Posterior vena cava (tissue), 2 donors: ENCODE measurements at regions not wholly inside any gene's neighbourhood (a gene's known extent, or its start where the extent isn't known, plus 50 kb on each side); places are given as distances from the start of the nearest gene placed in this dataset.
"Not testable (repeated sequence)": the region's sequence is repeated elsewhere in the genome, so short reads cannot be mapped to it uniquely, and the experiment has no call there.

Experiments
- DNase-seq: peaks from one replicate; pipeline ENCODE4 v3.0.0-alpha.2; 2020; ENCODE audit warnings: low spot score
- intact Hi-C, 2 donors: fragments of 100-400 bp; cut with DNase I; formaldehyde crosslinking; loops; one replicate each; pipeline versions ENCODE4 v1.14.1 to v1.14.2; 2022 to 2023
- donor health status: DM: yes; HTN: yes; CAD: no.
- donor health status: DM: yes; HTN: yes; CAD: no.

GRCh38 chr13:68905186-68905585 is 1202.4 kb upstream of the ATXN8OS start:
- DNase-seq = no peak

GRCh38 chr13:68897331-68897928 is 1210.2 kb upstream of the ATXN8OS start:
- intact Hi-C loops = no loop called here
- DNase-seq = no peak

More at GRCh38 chr13:68905186-68905585, 1202.4 kb upstream of the ATXN8OS start:
- intact Hi-C loops = no loop called here

- intact Hi-C loops = no loop called here
These were observed 1211.9 kb upstream of the ATXN8OS start for GRCh38 chr13:68895696-68896095.

GRCh38 chr13:68893721-68894120 is 1213.9 kb upstream of the ATXN8OS start:
- not testable (repeated sequence) for DNase-seq

More at GRCh38 chr13:68895696-68896095, 1211.9 kb upstream of the ATXN8OS start:
- DNase-seq = no peak

GRCh38 chr13:68892596-68892995 is 1215.0 kb upstream of the ATXN8OS start:
- DNase-seq, intact Hi-C loops: not testable (repeated sequence)

More at GRCh38 chr13:68893721-68894120, 1213.9 kb upstream of the ATXN8OS start:
- intact Hi-C loops = not testable (repeated sequence)

GRCh38 chr13:68890101-68890500 is 1217.5 kb upstream of the ATXN8OS start:
- DNase-seq, intact Hi-C loops: not testable (repeated sequence)

- intact Hi-C loops = no loop called here
- DNase-seq = no peak
These were observed 1218.8 kb upstream of the ATXN8OS start for GRCh38 chr13:68888832-68889231.

GRCh38 chr13:68872338-68872737 is 1235.3 kb upstream of the ATXN8OS start:
- intact Hi-C loops = no loop called here
- no peak for DNase-seq

- intact Hi-C loops = no loop called here
- DNase-seq = no peak
These were observed 1256.6 kb upstream of the ATXN8OS start for GRCh38 chr13:68851026-68851425.

GRCh38 chr13:68850160-68850559 is 1257.5 kb upstream of the ATXN8OS start:
- DNase-seq = no peak
- intact Hi-C loops = no loop called here

GRCh38 chr13:68846663-68847062 is 1261.0 kb upstream of the ATXN8OS start:
- no peak for DNase-seq
- intact Hi-C loops = no loop called here

GRCh38 chr13:68834375-68834774 is 1273.3 kb upstream of the ATXN8OS start:
- no peak for DNase-seq
- intact Hi-C loops = no loop called here

- intact Hi-C loops = no loop called here
- DNase-seq = no peak
These were observed 1290.9 kb upstream of the ATXN8OS start for GRCh38 chr13:68816715-68817114.

GRCh38 chr13:68813180-68813796 is 1294.3 kb upstream of the ATXN8OS start:
- no peak for DNase-seq
- intact Hi-C loops = no loop called here

GRCh38 chr13:68810660-68811059 is 1297.0 kb upstream of the ATXN8OS start:
- DNase-seq = no peak
- intact Hi-C loops = no loop called here

- intact Hi-C loops = no loop called here
These were observed 1299.2 kb upstream of the ATXN8OS start for GRCh38 chr13:68808456-68808855.

GRCh38 chr13:68806125-68806524 is 1301.5 kb upstream of the ATXN8OS start:
- DNase-seq = no peak
- intact Hi-C loops = no loop called here

More at GRCh38 chr13:68808456-68808855, 1299.2 kb upstream of the ATXN8OS start:
- no peak for DNase-seq

GRCh38 chr13:68784275-68784674 is 1323.4 kb upstream of the ATXN8OS start:
- intact Hi-C loops = no loop called here
- no peak for DNase-seq

GRCh38 chr13:68759617-68760016 is 1348.0 kb upstream of the ATXN8OS start:
- intact Hi-C loops = no loop called here
- DNase-seq = no peak

- DNase-seq = no peak
- intact Hi-C loops = no loop called here
These were observed 1357.8 kb upstream of the ATXN8OS start for GRCh38 chr13:68749796-68750195.

- intact Hi-C loops = no loop called here
- DNase-seq = no peak
These were observed 1359.6 kb upstream of the ATXN8OS start for GRCh38 chr13:68748038-68748437.
